ENCODE measurements at regions not wholly inside any gene's neighbourhood (a gene's known extent, or its start where the extent isn't known, plus 50 kb on each side); places are given as distances from the start of the nearest gene placed in this dataset.

DNA sequence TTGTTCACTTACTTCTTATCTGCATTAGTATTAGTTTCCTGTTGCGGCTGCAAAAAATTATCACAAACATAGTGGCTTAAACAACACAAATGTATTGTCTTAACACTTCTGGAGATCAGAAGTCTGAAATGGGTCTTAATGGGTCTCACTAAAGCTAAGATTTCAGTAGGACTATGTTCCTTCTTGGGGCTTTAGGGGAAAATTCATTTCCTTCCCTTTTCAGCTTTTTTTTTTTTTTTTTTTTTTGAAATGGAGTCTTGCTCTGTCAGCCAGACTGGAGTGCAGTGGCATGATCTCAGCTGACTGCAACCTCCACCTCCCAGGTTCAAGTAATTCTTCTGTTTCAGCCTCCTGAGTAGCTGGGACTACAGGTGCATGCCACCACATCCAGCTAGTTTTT lies 78.1 kb upstream of the KLF3 start:
- TF ChIP-seq GATA2 (IDR thresholded peaks at IDR 0.05; ENCODE audit: low read depth, low read length) (no peak), GATA3 (IDR thresholded peaks at IDR 0.05; ENCODE audit: low read depth, low read length) (no peak)

Measured in SH-SY5Y (cell line).